Ovary (tissue), 3 donors: ENCODE measurements at regions not wholly inside any gene's neighbourhood (a gene's known extent, or its start where the extent isn't known, plus 50 kb on each side); places are given as distances from the start of the nearest gene placed in this dataset.

ENCODE experiments used
- CTCF ChIP-seq, 3 donors: fragments of 450-650 bp in 2 of 3; fragments of 200-600 bp in 1 of 3; IDR thresholded peaks; one replicate each; pipeline versions ENCODE4 v1.5.1 to v1.8.0; 2016 to 2022; ENCODE audit warnings: antibody characterized with exemption in 3 of 3, mild to moderate bottlenecking in 1 of 3
- EP300 ChIP-seq: sonication (generic); formaldehyde crosslinking; IDR thresholded peaks from one replicate; pipeline ENCODE4 v1.6.1; 2017; ENCODE audit warnings: antibody characterized with exemption
- POLR2A ChIP-seq: fragments of 450-650 bp; IDR thresholded peaks from one replicate; pipeline ENCODE4 v1.6.1; 2017; ENCODE audit warnings: antibody characterized with exemption, mild to moderate bottlenecking, moderate library complexity
- donor health status: DM: no; HTN: no; CAD: no.

GRCh38 chr1:191904991-191905390, 253.3 kb upstream of the RGS18 start:
- TF ChIP-seq CTCF (IDR thresholded peaks at IDR 0.05) = no peak
- no peak for TF ChIP-seq POLR2A
- no peak for TF ChIP-seq EP300
